Right cardiac atrium (tissue), 5 donors: ENCODE measurements at regions not wholly inside any gene's neighbourhood (a gene's known extent, or its start where the extent isn't known, plus 50 kb on each side); places are given as distances from the start of the nearest gene placed in this dataset.
A peak's percentile ranks its signal among the peaks of the same experiment; 100 is the strongest.

Experiments
- ATAC-seq, 2 donors: fragments of 200-7000 bp; cut with Tn5 transposase; one replicate each; pipeline versions ENCODE4 v1.8.0 to v1.9.1; 2020; ENCODE audit warnings: moderate library complexity in 2 of 2, mild to moderate bottlenecking in 1 of 2
- DNase-seq, 3 donors: peaks; one replicate each; pipeline ENCODE4 v3.0.0-alpha.2; 2020
- H3K27ac ChIP-seq: one replicate; pipeline ENCODE4 v1.5.1; 2013; ENCODE audit warnings: mild to moderate bottlenecking, low read length, control low read depth, moderate library complexity
- H3K27me3 ChIP-seq: one replicate; pipeline ENCODE4 v1.6.1; 2013; ENCODE audit not compliant: control insufficient read depth, insufficient read depth
- H3K4me1 ChIP-seq: one replicate; pipeline ENCODE4 v1.6.1; 2013; ENCODE audit warnings: low read length; ENCODE audit not compliant: control insufficient read depth, insufficient read depth
- H3K4me3 ChIP-seq: one replicate; pipeline ENCODE4 v1.5.1; 2013; ENCODE audit warnings: low read length, control low read depth
- H3K9me3 ChIP-seq: one replicate; pipeline ENCODE4 v1.6.1; 2013; ENCODE audit warnings: low read length; ENCODE audit not compliant: control insufficient read depth
- WGBS: extraction: QIAGEN DNeasy Blood & Tissue Kit; methylation state at CpG from one replicate; pipeline ENCODE4 v1.1.7; 2013; 5-methylcytosine and 5-hydroxymethylcytosine counted together
- intact Hi-C, 4 donors: fragments of 100-400 bp; cut with DNase I; formaldehyde crosslinking; loops; one replicate each; pipeline versions ENCODE4 v1.11.0 to v1.14.0; 2022 to 2023
- donor health status: healthy with polysubstance abuse.
- donor health status: DM: no; HTN: yes; CAD: no.
- donor health status: DM: no; HTN: no; CAD: no.
- donor health status: DM: no; HTN: yes; CAD: no; lungs with severe emphysema.
- donor health status: DM: yes; HTN: yes; CAD: no.

- intact Hi-C loops = loop anchor here in 3 of 4 donors (5.0 to 10.0 kb wide), 4 partner anchors 141 to 1231 kb away; no protein-coding TSS in a partner anchor
Measured at GRCh38 chr13:33931397-33932311, 113.7 kb downstream of the RFC3 start.

GRCh38 chr13:33932769-33933406 is 114.9 kb downstream of the RFC3 start:
- no peak overlapping the region for H3K27ac ChIP-seq
- peaks cover 2% of the 10 kb centered on the region for H3K4me1 ChIP-seq
- no peak for ATAC-seq
- DNase-seq = no peak
- H3K27me3 ChIP-seq = no peaks in the 10 kb centered on the region
- no peak overlapping the region for H3K4me3 ChIP-seq
- 68% methylated on average over 3 of the region's 3 CpGs for WGBS
- intact Hi-C loops = loop anchor here in 3 of 4 donors (5.0 to 10.0 kb wide), 4 partner anchors 139 to 1229 kb away; no protein-coding TSS in a partner anchor
- no peaks in the 10 kb centered on the region for H3K9me3 ChIP-seq

More at GRCh38 chr13:33931397-33932311, 113.7 kb downstream of the RFC3 start:
- Histone ChIP-seq H3K27me3 (no peaks in the 10 kb centered on the region), H3K27ac (no peak overlapping the region), H3K4me3 (no peak overlapping the region), H3K4me1 (peaks cover 2% of the 10 kb centered on the region), H3K9me3 (no peaks in the 10 kb centered on the region)
- ATAC-seq (peak; percentile 70 to 79), DNase-seq (no peak)
- 89% methylated on average over 5 of the region's 5 CpGs for WGBS

- no peaks in the 10 kb centered on the region for H3K27me3 ChIP-seq
- ATAC-seq = no peak
Measured at GRCh38 chr13:33933810-33934209, 115.9 kb downstream of the RFC3 start.

GRCh38 chr13:33934343-33934742 is 116.4 kb downstream of the RFC3 start:
- peaks cover 2% of the 10 kb centered on the region for H3K4me1 ChIP-seq
- ATAC-seq (no peak), DNase-seq (no peak)
- WGBS = 53% methylated on average over 2 of the region's 2 CpGs
- no peak overlapping the region for H3K4me3 ChIP-seq
- H3K9me3 ChIP-seq = no peaks in the 10 kb centered on the region
- H3K27me3 ChIP-seq = no peaks in the 10 kb centered on the region
- H3K27ac ChIP-seq = no peak overlapping the region
- intact Hi-C loops = loop anchor here in 3 of 4 donors (5.0 to 10.0 kb wide), 4 partner anchors 138 to 1228 kb away; no protein-coding TSS in a partner anchor

More at GRCh38 chr13:33933810-33934209, 115.9 kb downstream of the RFC3 start:
- Histone ChIP-seq H3K4me1 (peaks cover 2% of the 10 kb centered on the region), H3K4me3 (no peak overlapping the region), H3K27ac (no peak overlapping the region), H3K9me3 (no peaks in the 10 kb centered on the region)
- DNase-seq = no peak
- WGBS = 83% methylated on average over 3 of the region's 3 CpGs
- intact Hi-C loops = loop anchor here in 3 of 4 donors (5.0 to 10.0 kb wide), 4 partner anchors 138 to 1228 kb away; no protein-coding TSS in a partner anchor

DNA sequence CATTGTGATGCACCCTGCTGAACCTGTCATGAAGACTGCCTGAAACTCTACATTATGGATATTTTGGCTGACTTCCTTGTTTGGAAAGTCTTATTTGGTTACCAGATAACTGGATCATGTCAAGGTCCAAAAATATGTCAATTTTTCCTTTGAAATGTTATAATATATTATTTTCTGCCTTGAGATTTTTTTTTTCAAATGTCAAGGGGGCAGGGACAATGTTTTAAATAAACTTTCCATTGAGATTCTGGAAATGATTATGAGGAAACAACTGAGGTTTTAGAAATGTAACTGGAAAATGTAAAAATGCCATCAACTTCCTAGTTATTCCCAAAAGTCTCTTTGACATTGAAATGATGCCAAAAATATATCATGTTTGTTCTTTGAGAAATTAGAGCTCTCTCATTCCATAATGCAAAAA is 117.0 kb downstream of the RFC3 start:
- intact Hi-C loops = loop anchor here in 3 of 4 donors (5.0 to 10.0 kb wide), 4 partner anchors 137 to 1227 kb away; no protein-coding TSS in a partner anchor
- Histone ChIP-seq H3K4me1 (peaks cover 2% of the 10 kb centered on the region), H3K27ac (no peak overlapping the region), H3K9me3 (no peaks in the 10 kb centered on the region), H3K27me3 (no peaks in the 10 kb centered on the region), H3K4me3 (no peak overlapping the region)
- DNase-seq (no peak), ATAC-seq (no peak)

DNA sequence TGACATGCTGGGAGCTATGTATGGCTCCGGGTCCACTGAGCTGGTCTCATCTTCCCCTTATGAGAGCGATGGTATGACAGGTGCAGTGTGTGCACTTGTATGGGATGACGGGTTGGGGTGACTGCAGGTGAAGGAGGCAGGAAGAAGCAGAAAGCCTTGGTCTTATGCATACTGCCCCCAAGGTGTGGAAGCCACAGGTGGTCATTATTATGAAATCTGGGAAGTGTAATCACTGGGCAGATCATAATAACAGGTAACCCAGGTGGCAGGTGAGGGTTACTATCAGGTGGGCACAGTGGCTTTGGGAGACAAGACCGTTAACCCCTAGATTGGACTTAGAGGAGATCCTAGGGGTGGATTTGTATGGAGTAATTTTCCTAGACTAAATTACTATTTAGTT is 118.0 kb downstream of the RFC3 start:
- Histone ChIP-seq H3K4me3 (no peak overlapping the region), H3K4me1 (peaks cover 2% of the 10 kb centered on the region), H3K9me3 (no peaks in the 10 kb centered on the region), H3K27me3 (no peaks in the 10 kb centered on the region), H3K27ac (no peak overlapping the region)
- ATAC-seq = no peak
- 98% methylated on average over 4 of the region's 4 CpGs for WGBS
- intact Hi-C loops = loop anchor here in 2 of 4 donors (10.0 kb wide), 2 partner anchors 139 to 1219 kb away; no protein-coding TSS in a partner anchor
- DNase-seq = no peak

DNA sequence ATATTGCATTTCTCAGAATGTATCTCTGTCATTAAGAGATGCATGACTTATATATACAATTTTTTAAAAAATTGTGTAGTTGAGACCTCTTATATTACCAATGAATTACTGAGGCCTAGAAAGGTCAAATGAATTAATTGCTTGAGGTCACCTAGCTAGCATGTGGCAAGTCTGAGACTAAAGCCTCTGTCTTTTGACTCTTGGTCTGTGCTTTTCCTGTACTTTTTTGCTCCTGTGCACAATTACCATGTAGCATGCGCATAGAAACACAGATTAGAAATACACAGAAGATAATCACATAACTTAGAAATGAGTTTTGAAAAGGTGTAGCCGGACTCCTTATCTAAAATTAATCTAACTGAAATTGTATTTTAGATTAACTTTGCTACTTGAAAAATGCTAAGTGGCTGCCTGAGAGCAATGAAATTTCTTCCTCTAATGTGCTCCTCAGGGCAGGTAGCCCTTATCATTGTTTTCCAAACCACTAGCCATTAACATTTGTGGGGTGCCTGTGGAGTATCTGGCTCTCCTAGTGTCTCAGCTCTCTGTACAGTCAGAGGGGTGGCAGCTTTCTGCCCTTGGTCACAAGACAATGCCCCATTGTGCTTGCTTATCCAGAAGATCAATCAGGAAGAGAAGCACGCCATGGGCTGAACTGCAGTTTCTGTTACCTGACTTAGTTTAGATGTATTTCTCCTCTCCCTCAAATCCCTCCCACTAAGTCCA is 119.6 kb downstream of the RFC3 start:
- ATAC-seq (no peak), DNase-seq (no peak)

GRCh38 chr13:33940256-33940655 is 122.3 kb downstream of the RFC3 start:
- H3K27me3 ChIP-seq = no peaks in the 10 kb centered on the region
- WGBS = 92% methylated on average over 1 of the region's 1 CpG
- ATAC-seq (no peak), DNase-seq (no peak)
- H3K9me3 ChIP-seq = no peaks in the 10 kb centered on the region
- peaks cover 2% of the 10 kb centered on the region for H3K4me1 ChIP-seq
- intact Hi-C loops = no loop called here
- H3K27ac ChIP-seq = no peak overlapping the region
- H3K4me3 ChIP-seq = no peak overlapping the region

More for the DNA sequence above, 119.6 kb downstream of the RFC3 start:
- Histone ChIP-seq H3K4me1 (peaks cover 2% of the 10 kb centered on the region), H3K27me3 (no peaks in the 10 kb centered on the region), H3K4me3 (no peak overlapping the region), H3K27ac (no peak overlapping the region), H3K9me3 (no peaks in the 10 kb centered on the region)
- 89% methylated on average over 3 of the region's 3 CpGs for WGBS
- intact Hi-C loops = loop anchor here in 2 of 4 donors (10.0 kb wide), 2 partner anchors 137 to 1217 kb away; no protein-coding TSS in a partner anchor

- no peak overlapping the region for H3K27ac ChIP-seq
- H3K27me3 ChIP-seq = no peaks in the 10 kb centered on the region
- H3K4me1 ChIP-seq = peaks cover 2% of the 10 kb centered on the region
- no peak overlapping the region for H3K4me3 ChIP-seq
- intact Hi-C loops = no loop called here
- 92% methylated on average over 5 of the region's 5 CpGs for WGBS
- no peaks in the 10 kb centered on the region for H3K9me3 ChIP-seq
- ATAC-seq = no peak
- DNase-seq = no peak
Measured at GRCh38 chr13:33940898-33941297, 122.9 kb downstream of the RFC3 start.

GRCh38 chr13:33945477-33945876 is 127.5 kb downstream of the RFC3 start:
- Histone ChIP-seq H3K27me3 (no peaks in the 10 kb centered on the region), H3K4me1 (peaks cover 2% of the 10 kb centered on the region), H3K27ac (no peak overlapping the region), H3K9me3 (no peaks in the 10 kb centered on the region), H3K4me3 (no peak overlapping the region)
- intact Hi-C loops = no loop called here
- no peak for DNase-seq
- WGBS = 98% methylated on average over 4 of the region's 4 CpGs
- no peak for ATAC-seq
